A673 (cell line): ENCODE measurements at regions not wholly inside any gene's neighbourhood (a gene's known extent, or its start where the extent isn't known, plus 50 kb on each side); places are given as distances from the start of the nearest gene placed in this dataset.
"Not testable (repeated sequence)": the region's sequence is repeated elsewhere in the genome, so short reads cannot be mapped to it uniquely, and the experiment has no call there.

Source experiments
- EZH2 ChIP-seq: fragments of 200-600 bp; sonication (generic); IDR thresholded peaks from 2 replicates; pipeline ENCODE4 v1.6.1; 2017; ENCODE audit warnings: borderline replicate concordance, low read depth, mild to moderate bottlenecking, mixed read lengths, antibody characterized with exemption, low read length; ENCODE audit not compliant: poor library complexity, severe bottlenecking
- TF ChIP-seq, protein P1 (sequence below): fragments of 300-800, 200-600 bp; sonication (generic); conservative IDR thresholded peaks from 2 replicates; pipeline ENCODE4 v1.5.1; 2017; ENCODE audit warnings: low read depth, mild to moderate bottlenecking, antibody characterized with exemption, low read length, moderate library complexity, mixed read lengths

DNA sequence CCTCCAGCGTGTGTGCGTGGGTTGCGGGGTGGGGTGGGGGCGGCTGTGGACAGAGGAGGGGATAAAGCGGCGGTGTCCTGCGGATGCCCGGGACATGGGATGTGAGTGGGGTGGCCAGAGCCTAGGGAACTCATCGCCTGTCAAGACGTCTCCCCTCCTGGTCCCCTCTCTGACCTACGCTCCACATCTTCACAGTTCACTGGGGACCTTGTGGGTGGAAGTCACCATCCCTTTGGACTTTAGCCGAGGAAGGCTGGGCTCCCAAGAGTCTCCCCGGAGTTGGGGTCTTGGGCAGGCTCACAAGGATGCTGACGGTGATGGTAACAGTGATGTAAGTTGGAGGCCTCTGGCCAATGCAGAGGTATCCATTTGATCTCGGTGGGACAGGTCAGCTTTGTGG lies 760.3 kb upstream of the DEFB115 start:
- TF ChIP-seq, protein P1, sequence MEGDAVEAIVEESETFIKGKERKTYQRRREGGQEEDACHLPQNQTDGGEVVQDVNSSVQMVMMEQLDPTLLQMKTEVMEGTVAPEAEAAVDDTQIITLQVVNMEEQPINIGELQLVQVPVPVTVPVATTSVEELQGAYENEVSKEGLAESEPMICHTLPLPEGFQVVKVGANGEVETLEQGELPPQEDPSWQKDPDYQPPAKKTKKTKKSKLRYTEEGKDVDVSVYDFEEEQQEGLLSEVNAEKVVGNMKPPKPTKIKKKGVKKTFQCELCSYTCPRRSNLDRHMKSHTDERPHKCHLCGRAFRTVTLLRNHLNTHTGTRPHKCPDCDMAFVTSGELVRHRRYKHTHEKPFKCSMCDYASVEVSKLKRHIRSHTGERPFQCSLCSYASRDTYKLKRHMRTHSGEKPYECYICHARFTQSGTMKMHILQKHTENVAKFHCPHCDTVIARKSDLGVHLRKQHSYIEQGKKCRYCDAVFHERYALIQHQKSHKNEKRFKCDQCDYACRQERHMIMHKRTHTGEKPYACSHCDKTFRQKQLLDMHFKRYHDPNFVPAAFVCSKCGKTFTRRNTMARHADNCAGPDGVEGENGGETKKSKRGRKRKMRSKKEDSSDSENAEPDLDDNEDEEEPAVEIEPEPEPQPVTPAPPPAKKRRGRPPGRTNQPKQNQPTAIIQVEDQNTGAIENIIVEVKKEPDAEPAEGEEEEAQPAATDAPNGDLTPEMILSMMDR, result not testable (repeated sequence)
- not testable (repeated sequence) for TF ChIP-seq EZH2
